SK-N-SH treated with all-trans-retinoic acid at 6 μM for 48 hours (cell line): ENCODE measurements at regions not wholly inside any gene's neighbourhood (a gene's known extent, or its start where the extent isn't known, plus 50 kb on each side); places are given as distances from the start of the nearest gene placed in this dataset.

Experiments
- ATAC-seq: fragments of 200-7000 bp; cut with Tn5 transposase; 3 replicates; pipeline ENCODE4 v1.9.1; 2020; ENCODE audit warnings: mild to moderate bottlenecking, moderate library complexity
- ARNTL ChIP-seq: fragments of 450-650 bp; formaldehyde crosslinking; IDR thresholded peaks from 2 replicates; pipeline ENCODE4 v1.5.0; 2020; ENCODE audit warnings: low read depth, mild to moderate bottlenecking, moderate library complexity, borderline replicate concordance
- BACH2 ChIP-seq: fragments of 250-450 bp; sonication (Bioruptor Pico); IDR thresholded peaks from 2 replicates; pipeline ENCODE4 v1.9.0; 2021; ENCODE audit warnings: mild to moderate bottlenecking, borderline replicate concordance
- CSDC2 ChIP-seq: fragments of 250-450 bp; sonication (Bioruptor Pico); IDR thresholded peaks from 2 replicates; pipeline ENCODE4 v1.5.0; 2020; ENCODE audit warnings: mild to moderate bottlenecking, moderate library complexity
- ESRRG ChIP-seq: fragments of 250-450 bp; sonication (Bioruptor Pico); IDR thresholded peaks from 2 replicates; pipeline ENCODE4 v1.6.1; 2021; ENCODE audit warnings: mild to moderate bottlenecking
- GLIS3 ChIP-seq: fragments of 250-450 bp; sonication (Bioruptor Pico); IDR thresholded peaks from 2 replicates; pipeline ENCODE4 v1.5.0; 2020; ENCODE audit warnings: mild to moderate bottlenecking, moderate library complexity
- OSR1 ChIP-seq: fragments of 250-450 bp; sonication (Bioruptor Pico); IDR thresholded peaks from 2 replicates; pipeline ENCODE4 v1.8.0; 2022; ENCODE audit warnings: moderate library complexity, mild to moderate bottlenecking, inconsistent platforms
- PPARA ChIP-seq: fragments of 250-450 bp; sonication (Bioruptor Pico); IDR thresholded peaks from 2 replicates; pipeline ENCODE4 v1.5.0; 2020; ENCODE audit warnings: mild to moderate bottlenecking, borderline replicate concordance
- RARB ChIP-seq: fragments of 250-450 bp; sonication (Bioruptor Pico); IDR thresholded peaks from 2 replicates; pipeline ENCODE4 v1.8.0; 2021; ENCODE audit warnings: mild to moderate bottlenecking, moderate library complexity
- SNAI2 ChIP-seq: fragments of 250-450 bp; sonication (Bioruptor Pico); IDR thresholded peaks from 2 replicates; pipeline ENCODE4 v1.5.0; 2020; ENCODE audit warnings: mild to moderate bottlenecking, moderate library complexity
- TCF4 ChIP-seq: fragments of 250-450 bp; sonication (Bioruptor Pico); IDR thresholded peaks from 2 replicates; pipeline ENCODE4 v1.8.0; 2021; ENCODE audit warnings: mild to moderate bottlenecking, moderate library complexity, borderline replicate concordance
- TOX ChIP-seq: fragments of 250-450 bp; sonication (Bioruptor Pico); IDR thresholded peaks from 2 replicates; pipeline ENCODE4 v1.8.0; 2021; ENCODE audit warnings: mild to moderate bottlenecking, moderate library complexity, borderline replicate concordance
- TSHZ2 ChIP-seq: fragments of 250-450 bp; sonication (Bioruptor Pico); IDR thresholded peaks from 2 replicates; pipeline ENCODE4 v1.5.0; 2020; ENCODE audit warnings: mild to moderate bottlenecking, moderate library complexity
- ZC3H10 ChIP-seq: fragments of 250-450 bp; sonication (Bioruptor Pico); IDR thresholded peaks from 2 replicates; pipeline ENCODE4 v1.5.1; 2021; ENCODE audit warnings: mild to moderate bottlenecking, moderate library complexity
- ZFP3 ChIP-seq: fragments of 250-450 bp; sonication (Bioruptor Pico); IDR thresholded peaks from 2 replicates; pipeline ENCODE4 v1.5.0; 2020; ENCODE audit warnings: mild to moderate bottlenecking, moderate library complexity
- ZFP30 ChIP-seq: fragments of 450-650 bp; formaldehyde crosslinking; IDR thresholded peaks from 2 replicates; pipeline ENCODE4 v1.5.0; 2022; ENCODE audit warnings: mild to moderate bottlenecking, moderate library complexity
- ZNF565 ChIP-seq: fragments of 450-650 bp; formaldehyde crosslinking; conservative IDR thresholded peaks from 2 replicates; pipeline ENCODE4 v1.5.0; 2020; ENCODE audit warnings: low read depth, mild to moderate bottlenecking, moderate library complexity
- ZNF70 ChIP-seq: fragments of 450-650 bp; formaldehyde crosslinking; IDR thresholded peaks from 2 replicates; pipeline ENCODE4 v1.5.0; 2020; ENCODE audit warnings: mild to moderate bottlenecking, moderate library complexity
- ZNF8 ChIP-seq: fragments of 450-650 bp; formaldehyde crosslinking; IDR thresholded peaks from 2 replicates; pipeline ENCODE4 v1.5.0; 2020; ENCODE audit warnings: mild to moderate bottlenecking, moderate library complexity
- TF ChIP-seq, protein P1 (sequence below): fragments of 250-450 bp; sonication (Bioruptor Pico); IDR thresholded peaks from 2 replicates; pipeline ENCODE4 v1.5.1; 2021; ENCODE audit warnings: mild to moderate bottlenecking, moderate library complexity
- TF ChIP-seq, protein P2 (sequence below): fragments of 250-450 bp; sonication (Bioruptor Pico); IDR thresholded peaks from 2 replicates; pipeline ENCODE4 v1.8.0; 2021; ENCODE audit warnings: low read depth, mild to moderate bottlenecking, moderate library complexity, borderline replicate concordance
- TF ChIP-seq, protein P3 (sequence below): fragments of 250-450 bp; sonication (Bioruptor Pico); IDR thresholded peaks from 2 replicates; pipeline ENCODE4 v1.8.0; 2020; ENCODE audit warnings: mild to moderate bottlenecking, moderate library complexity, borderline replicate concordance

DNA sequence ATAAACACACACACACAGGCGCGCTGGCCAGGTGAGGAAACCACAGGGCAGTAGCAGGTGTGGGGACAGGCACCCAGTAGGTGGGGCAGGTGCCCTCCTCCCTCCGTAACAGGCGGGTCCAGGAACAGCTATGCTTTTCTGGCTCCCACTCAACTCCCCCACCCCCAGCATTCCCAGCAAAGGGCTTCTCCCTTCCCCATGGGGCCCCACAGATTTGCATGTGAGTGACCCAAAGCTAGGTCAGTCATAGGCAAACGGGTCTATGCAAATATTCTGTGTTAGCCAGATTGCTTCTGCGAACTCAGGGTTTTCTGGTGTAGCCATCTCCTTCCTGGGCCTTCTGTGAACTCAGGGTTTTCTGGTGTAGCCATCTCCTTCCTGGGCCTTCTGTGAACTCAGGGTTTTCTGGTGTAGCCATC, 114.2 kb downstream of the SIK1 start (continued):
- TF ChIP-seq GLIS3 (CRISPR knock-in tag), result no peak
- no peak for TF ChIP-seq CSDC2 (CRISPR knock-in tag)

- TF ChIP-seq SNAI2 (no peak), RARB (no peak), TCF4 (no peak), PPARA (CRISPR knock-in tag) (no peak), ZFP3 (CRISPR knock-in tag) (no peak), ARNTL (CRISPR knock-in tag) (no peak), ZFP30 (CRISPR knock-in tag) (no peak), TOX (CRISPR knock-in tag) (no peak), GLIS3 (CRISPR knock-in tag) (no peak), TSHZ2 (no peak), ZC3H10 (no peak), ZNF70 (CRISPR knock-in tag) (no peak), BACH2 (CRISPR knock-in tag) (no peak), ZNF8 (CRISPR knock-in tag) (no peak), ZNF565 (CRISPR knock-in tag) (no peak), ESRRG (no peak)
- TF ChIP-seq, protein P1, sequence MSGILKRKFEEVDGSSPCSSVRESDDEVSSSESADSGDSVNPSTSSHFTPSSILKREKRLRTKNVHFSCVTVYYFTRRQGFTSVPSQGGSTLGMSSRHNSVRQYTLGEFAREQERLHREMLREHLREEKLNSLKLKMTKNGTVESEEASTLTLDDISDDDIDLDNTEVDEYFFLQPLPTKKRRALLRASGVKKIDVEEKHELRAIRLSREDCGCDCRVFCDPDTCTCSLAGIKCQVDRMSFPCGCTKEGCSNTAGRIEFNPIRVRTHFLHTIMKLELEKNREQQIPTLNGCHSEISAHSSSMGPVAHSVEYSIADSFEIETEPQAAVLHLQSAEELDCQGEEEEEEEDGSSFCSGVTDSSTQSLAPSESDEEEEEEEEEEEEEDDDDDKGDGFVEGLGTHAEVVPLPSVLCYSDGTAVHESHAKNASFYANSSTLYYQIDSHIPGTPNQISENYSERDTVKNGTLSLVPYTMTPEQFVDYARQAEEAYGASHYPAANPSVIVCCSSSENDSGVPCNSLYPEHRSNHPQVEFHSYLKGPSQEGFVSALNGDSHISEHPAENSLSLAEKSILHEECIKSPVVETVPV (CRISPR knock-in tag), result no peak
- no peak for ATAC-seq
Measured at GRCh38 chr21:43312011-43312410, 114.9 kb downstream of the SIK1 start.

DNA sequence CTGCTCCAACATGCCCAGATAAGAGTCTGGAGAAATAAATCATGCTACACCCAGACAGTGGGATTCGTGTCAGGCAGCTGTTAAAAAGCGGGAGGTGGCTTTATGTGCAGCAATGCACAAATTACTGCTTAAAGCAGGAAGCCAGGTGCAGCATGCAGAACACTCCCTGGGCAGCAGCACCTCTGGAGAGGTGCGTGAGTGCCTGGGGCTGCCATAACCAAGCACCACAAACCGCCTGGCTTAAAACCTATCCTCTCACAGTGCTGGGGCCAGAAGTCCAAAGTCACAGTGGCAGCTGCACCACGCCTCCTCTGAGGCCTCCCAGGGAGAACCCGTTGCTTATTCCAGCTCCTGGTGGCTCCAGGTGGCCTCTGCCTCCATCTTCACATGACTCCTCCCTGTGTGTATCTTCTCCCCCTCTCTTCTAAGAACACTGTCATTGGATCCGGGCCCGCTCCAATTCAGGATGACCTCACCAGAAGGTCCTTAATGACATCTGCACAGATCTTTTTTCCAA, 115.6 kb downstream of the SIK1 start:
- no peak for TF ChIP-seq ZFP3 (CRISPR knock-in tag)
- TF ChIP-seq OSR1 (CRISPR knock-in tag), result no peak
- TF ChIP-seq CSDC2 (CRISPR knock-in tag), result no peak
- no peak for TF ChIP-seq TCF4
- TF ChIP-seq, protein P2, sequence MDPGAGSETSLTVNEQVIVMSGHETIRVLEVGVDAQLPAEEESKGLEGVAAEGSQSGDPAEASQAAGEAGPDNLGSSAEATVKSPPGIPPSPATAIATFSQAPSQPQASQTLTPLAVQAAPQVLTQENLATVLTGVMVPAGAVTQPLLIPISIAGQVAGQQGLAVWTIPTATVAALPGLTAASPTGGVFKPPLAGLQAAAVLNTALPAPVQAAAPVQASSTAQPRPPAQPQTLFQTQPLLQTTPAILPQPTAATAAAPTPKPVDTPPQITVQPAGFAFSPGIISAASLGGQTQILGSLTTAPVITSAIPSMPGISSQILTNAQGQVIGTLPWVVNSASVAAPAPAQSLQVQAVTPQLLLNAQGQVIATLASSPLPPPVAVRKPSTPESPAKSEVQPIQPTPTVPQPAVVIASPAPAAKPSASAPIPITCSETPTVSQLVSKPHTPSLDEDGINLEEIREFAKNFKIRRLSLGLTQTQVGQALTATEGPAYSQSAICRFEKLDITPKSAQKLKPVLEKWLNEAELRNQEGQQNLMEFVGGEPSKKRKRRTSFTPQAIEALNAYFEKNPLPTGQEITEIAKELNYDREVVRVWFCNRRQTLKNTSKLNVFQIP (CRISPR knock-in tag), result no peak
- TF ChIP-seq, protein P3, sequence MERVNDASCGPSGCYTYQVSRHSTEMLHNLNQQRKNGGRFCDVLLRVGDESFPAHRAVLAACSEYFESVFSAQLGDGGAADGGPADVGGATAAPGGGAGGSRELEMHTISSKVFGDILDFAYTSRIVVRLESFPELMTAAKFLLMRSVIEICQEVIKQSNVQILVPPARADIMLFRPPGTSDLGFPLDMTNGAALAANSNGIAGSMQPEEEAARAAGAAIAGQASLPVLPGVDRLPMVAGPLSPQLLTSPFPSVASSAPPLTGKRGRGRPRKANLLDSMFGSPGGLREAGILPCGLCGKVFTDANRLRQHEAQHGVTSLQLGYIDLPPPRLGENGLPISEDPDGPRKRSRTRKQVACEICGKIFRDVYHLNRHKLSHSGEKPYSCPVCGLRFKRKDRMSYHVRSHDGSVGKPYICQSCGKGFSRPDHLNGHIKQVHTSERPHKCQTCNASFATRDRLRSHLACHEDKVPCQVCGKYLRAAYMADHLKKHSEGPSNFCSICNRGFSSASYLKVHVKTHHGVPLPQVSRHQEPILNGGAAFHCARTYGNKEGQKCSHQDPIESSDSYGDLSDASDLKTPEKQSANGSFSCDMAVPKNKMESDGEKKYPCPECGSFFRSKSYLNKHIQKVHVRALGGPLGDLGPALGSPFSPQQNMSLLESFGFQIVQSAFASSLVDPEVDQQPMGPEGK, result no peak
- no peak for TF ChIP-seq GLIS3 (CRISPR knock-in tag)
- TF ChIP-seq, all 23 proteins: peak for 0
- ATAC-seq, result no peak

DNA sequence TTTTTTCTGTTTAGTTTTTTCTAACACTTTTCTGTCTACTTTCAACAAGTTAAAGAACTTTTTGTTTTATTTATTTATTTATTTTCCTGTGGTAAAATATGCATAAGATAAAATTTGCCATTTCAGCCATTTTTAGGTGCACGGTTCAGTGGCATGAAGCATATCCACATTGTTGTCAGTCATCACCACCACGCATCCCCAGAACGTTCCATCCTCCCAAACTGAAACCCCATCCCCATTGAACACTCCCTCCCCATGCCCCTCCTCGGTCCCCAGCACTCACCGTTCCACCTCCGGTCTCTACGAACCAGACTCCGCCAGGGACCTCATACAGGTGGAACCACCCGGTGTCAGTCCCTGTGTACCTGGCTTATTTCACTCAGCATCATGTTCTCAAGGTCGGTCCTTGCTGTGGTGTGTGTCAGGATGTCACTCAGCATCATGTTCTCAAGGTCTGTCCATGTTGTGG, 118.1 kb downstream of the SIK1 start:
- no peak for ATAC-seq
- TF ChIP-seq SNAI2 (no peak), RARB (no peak), ZNF70 (CRISPR knock-in tag) (no peak), BACH2 (CRISPR knock-in tag) (no peak), ZFP30 (CRISPR knock-in tag) (no peak), ZC3H10 (no peak), CSDC2 (CRISPR knock-in tag) (no peak), GLIS3 (CRISPR knock-in tag) (no peak), TOX (CRISPR knock-in tag) (no peak), PPARA (CRISPR knock-in tag) (no peak), TCF4 (no peak), ZNF565 (CRISPR knock-in tag) (no peak), ZFP3 (CRISPR knock-in tag) (no peak)
- TF ChIP-seq, protein P1 (CRISPR knock-in tag), result no peak
- TF ChIP-seq, protein P2 (CRISPR knock-in tag), result no peak
- TF ChIP-seq, protein P3, result no peak
